Hepatocyte (in vitro differentiated cells): ENCODE measurements at regions not wholly inside any gene's neighbourhood (a gene's known extent, or its start where the extent isn't known, plus 50 kb on each side); places are given as distances from the start of the nearest gene placed in this dataset.

ENCODE experiments used
- DNase-seq: peaks from one replicate; pipeline ENCODE4 v3.0.0-alpha.2; 2016; ENCODE audit warnings: low spot score
- H2AFZ ChIP-seq: fragments of 200-600 bp; sonication (generic); 2 replicates; pipeline ENCODE4 v1.6.0; 2016; ENCODE audit warnings: antibody characterized with exemption, mild to moderate bottlenecking
- H3K27ac ChIP-seq: fragments of 200-600 bp; sonication (generic); 2 replicates; pipeline ENCODE4 v1.5.1; 2016; ENCODE audit warnings: mild to moderate bottlenecking
- H3K27me3 ChIP-seq: fragments of 200-600 bp; sonication (generic); 2 replicates; pipeline ENCODE4 v1.6.1; 2016
- H3K36me3 ChIP-seq: fragments of 200-600 bp; sonication (generic); replicated peaks from 2 replicates; pipeline ENCODE4 v1.5.1; 2016; ENCODE audit warnings: low read depth; ENCODE audit not compliant: insufficient read depth
- H3K4me1 ChIP-seq: fragments of 200-600 bp; sonication (generic); 2 replicates; pipeline ENCODE4 v1.5.1; 2016; ENCODE audit warnings: mild to moderate bottlenecking, moderate library complexity; ENCODE audit not compliant: insufficient read depth
- H3K4me2 ChIP-seq: fragments of 200-600 bp; sonication (generic); 2 replicates; pipeline ENCODE4 v1.6.0; 2016
- H3K4me3 ChIP-seq: fragments of 200-600 bp; sonication (generic); 2 replicates; pipeline ENCODE4 v1.5.1; 2016; ENCODE audit warnings: mild to moderate bottlenecking
- H3K79me2 ChIP-seq: fragments of 200-600 bp; sonication (generic); 2 replicates; pipeline ENCODE4 v1.6.0; 2017; ENCODE audit warnings: mild to moderate bottlenecking
- H3K9me2 ChIP-seq: fragments of 200-600 bp; sonication (generic); replicated peaks from 2 replicates; pipeline ENCODE4 v1.6.0; 2017; ENCODE audit warnings: mild to moderate bottlenecking; ENCODE audit not compliant: insufficient read depth
- H3K9me3 ChIP-seq: fragments of 200-600 bp; sonication (generic); 2 replicates; pipeline ENCODE4 v1.5.1; 2016; ENCODE audit warnings: low read depth, mild to moderate bottlenecking
- H4K20me1 ChIP-seq: fragments of 200-600 bp; sonication (generic); 2 replicates; pipeline ENCODE4 v1.6.0; 2016; ENCODE audit warnings: mild to moderate bottlenecking; ENCODE audit not compliant: insufficient read depth, poor library complexity, severe bottlenecking
- CTCF ChIP-seq: fragments of 200-600 bp; sonication (generic); IDR thresholded peaks from 2 replicates; pipeline ENCODE4 v1.5.1; 2016; ENCODE audit warnings: antibody characterized with exemption, mild to moderate bottlenecking; ENCODE audit not compliant: poor library complexity
- EZH2 ChIP-seq: fragments of 200-600 bp; sonication (generic); IDR thresholded peaks from 2 replicates; pipeline ENCODE4 v1.6.1; 2016; ENCODE audit warnings: antibody characterized with exemption, mild to moderate bottlenecking, borderline replicate concordance
- EZH2phosphoT487 ChIP-seq: fragments of 200-600 bp; sonication (generic); IDR thresholded peaks from one replicate; pipeline ENCODE4 v1.6.1; 2018; ENCODE audit warnings: antibody characterized with exemption, mild to moderate bottlenecking, low read depth, moderate library complexity; ENCODE audit not compliant: unreplicated experiment, severe bottlenecking
- WGBS: methylation state at CpG from one replicate; pipeline ENCODE4 v1.1.6; 2016; ENCODE audit warnings: low lambda C conversion rate; ENCODE audit errors: missing lambda C conversion rate; 5-methylcytosine and 5-hydroxymethylcytosine counted together

DNA sequence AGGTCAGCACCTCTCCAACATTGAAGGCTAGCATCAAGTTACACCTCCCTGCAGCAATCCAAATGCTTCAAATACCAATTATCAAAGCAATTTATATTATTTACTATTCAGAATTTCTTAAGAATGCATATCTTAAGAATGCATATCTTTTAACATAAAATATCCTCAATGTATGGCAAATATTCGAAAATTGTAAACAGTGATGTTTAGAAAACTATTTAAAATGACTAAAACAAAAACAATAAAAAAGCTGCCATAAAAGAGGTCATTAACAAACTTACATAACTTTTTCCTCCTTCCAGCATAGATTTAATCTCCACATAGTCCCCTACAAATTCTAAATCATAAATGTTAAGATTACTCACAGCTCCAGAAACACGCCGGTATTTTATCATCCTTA lies 85.1 kb upstream of the SOX6 start:
- no peak for TF ChIP-seq EZH2
- no peak for TF ChIP-seq EZH2phosphoT487
- no peak for TF ChIP-seq CTCF
- H4K20me1 ChIP-seq, result no peaks in the 10 kb centered on the region
- H3K36me3 ChIP-seq, result no peaks in the 10 kb centered on the region
- no peak overlapping the region for H3K4me2 ChIP-seq
- H3K4me3 ChIP-seq, result no peak overlapping the region
- DNase-seq, result no peak
- no peak overlapping the region for H2AFZ ChIP-seq
- no peaks in the 10 kb centered on the region for H3K9me3 ChIP-seq
- 75% methylated on average over 3 of the region's 3 CpGs for WGBS
- no peak overlapping the region for H3K27ac ChIP-seq
- no peaks in the 10 kb centered on the region for H3K9me2 ChIP-seq
- H3K79me2 ChIP-seq, result no peaks in the 10 kb centered on the region
- no peaks in the 10 kb centered on the region for H3K27me3 ChIP-seq
- no peaks in the 10 kb centered on the region for H3K4me1 ChIP-seq

DNA sequence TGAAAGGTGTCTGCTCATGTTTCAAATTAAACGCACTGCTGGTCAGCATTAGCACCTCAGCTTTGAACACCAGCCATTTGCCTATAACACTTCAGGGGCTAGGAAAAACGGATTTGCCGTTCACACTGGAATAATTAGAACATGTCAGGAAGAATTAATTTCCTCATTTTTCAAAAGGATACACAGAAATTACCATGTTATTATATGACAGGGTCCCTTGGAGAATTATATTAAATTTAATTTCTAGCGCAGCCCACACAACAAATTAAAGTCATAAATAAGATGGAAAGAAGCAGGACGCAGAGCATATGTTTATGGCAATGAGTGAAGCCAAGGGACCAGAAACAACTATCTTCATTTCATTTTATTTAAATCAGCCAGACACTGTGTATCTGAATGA lies 83.8 kb upstream of the SOX6 start:
- no peaks in the 10 kb centered on the region for H3K9me2 ChIP-seq
- no peaks in the 10 kb centered on the region for H4K20me1 ChIP-seq
- no peaks in the 10 kb centered on the region for H3K79me2 ChIP-seq

GRCh38 chr11:16434036-16434435 lies 77.7 kb upstream of the SOX6 start:
- no peaks in the 10 kb centered on the region for H3K27me3 ChIP-seq
- no peaks in the 10 kb centered on the region for H3K36me3 ChIP-seq
- TF ChIP-seq EZH2phosphoT487 (no peak), CTCF (no peak), EZH2 (no peak)
- 33% methylated on average over 2 of the region's 2 CpGs for WGBS
- H3K4me3 ChIP-seq, result no peak overlapping the region
- no peak overlapping the region for H2AFZ ChIP-seq
- H3K27ac ChIP-seq, result peak overlapping the region; percentile 20
- DNase-seq, result no peak
- no peaks in the 10 kb centered on the region for H4K20me1 ChIP-seq
- H3K9me3 ChIP-seq, result no peaks in the 10 kb centered on the region
- no peaks in the 10 kb centered on the region for H3K4me1 ChIP-seq
- no peak overlapping the region for H3K4me2 ChIP-seq
- no peaks in the 10 kb centered on the region for H3K79me2 ChIP-seq
- H3K9me2 ChIP-seq, result no peaks in the 10 kb centered on the region

More for the DNA sequence above, 83.8 kb upstream of the SOX6 start:
- no peaks in the 10 kb centered on the region for H3K27me3 ChIP-seq
- DNase-seq, result no peak
- H3K4me1 ChIP-seq, result no peaks in the 10 kb centered on the region
- no peaks in the 10 kb centered on the region for H3K36me3 ChIP-seq
- no peak overlapping the region for H3K4me2 ChIP-seq
- no peak overlapping the region for H3K27ac ChIP-seq
- TF ChIP-seq EZH2phosphoT487, result no peak
- TF ChIP-seq CTCF, result no peak
- TF ChIP-seq EZH2, result no peak
- no peaks in the 10 kb centered on the region for H3K9me3 ChIP-seq
- H2AFZ ChIP-seq, result no peak overlapping the region
- WGBS, result 94% methylated on average over 5 of the region's 5 CpGs
- no peak overlapping the region for H3K4me3 ChIP-seq

GRCh38 chr11:16430674-16431073 lies 74.3 kb upstream of the SOX6 start:
- no peak for DNase-seq
- TF ChIP-seq EZH2phosphoT487, result no peak
- no peak for TF ChIP-seq CTCF
- TF ChIP-seq EZH2, result no peak
- H3K27ac ChIP-seq, result no peak overlapping the region
- no peaks in the 10 kb centered on the region for H3K9me2 ChIP-seq
- WGBS, result 100% methylated on average over 1 of the region's 1 CpG
- H3K4me1 ChIP-seq, result no peaks in the 10 kb centered on the region
- no peak overlapping the region for H2AFZ ChIP-seq
- H3K79me2 ChIP-seq, result no peaks in the 10 kb centered on the region
- H3K27me3 ChIP-seq, result no peaks in the 10 kb centered on the region
- no peak overlapping the region for H3K4me2 ChIP-seq
- no peak overlapping the region for H3K4me3 ChIP-seq
- no peaks in the 10 kb centered on the region for H4K20me1 ChIP-seq
- H3K9me3 ChIP-seq, result no peaks in the 10 kb centered on the region
- no peaks in the 10 kb centered on the region for H3K36me3 ChIP-seq
